WTC11 (cell line): ENCODE measurements at regions not wholly inside any gene's neighbourhood (a gene's known extent, or its start where the extent isn't known, plus 50 kb on each side); places are given as distances from the start of the nearest gene placed in this dataset.

ENCODE experiments used
- ATAC-seq: fragments of 200-7000 bp; cut with Tn5 transposase; 2 replicates; pipeline ENCODE4 v1.10.0; 2021; ENCODE audit warnings: mild to moderate bottlenecking, moderate library complexity
- CTCF ChIA-PET: fragments of 300-600 bp; sonication (Branson Sonifier 250); formaldehyde crosslinking; loops from one replicate; lab custom pipeline; 2021; ENCODE audit warnings: antibody characterized with exemption; lab: Charles Lee
- POLR2A ChIA-PET: fragments of 350-600 bp; sonication (Branson Sonifier 250); formaldehyde crosslinking; loops from one replicate; lab custom pipeline; 2021; ENCODE audit warnings: antibody characterized with exemption; lab: Charles Lee
- DNase-seq: peaks from one replicate; pipeline ENCODE4 v3.0.0; 2021; ENCODE audit warnings: low spot score
- H3K27ac Mint-ChIP-seq: 2 replicates; pipeline ENCODE4 v1.8.0; 2021; ENCODE audit warnings: mixed read lengths
- H3K27me3 Mint-ChIP-seq: 2 replicates; pipeline ENCODE4 v1.8.0; 2021; ENCODE audit warnings: low read depth, mild to moderate bottlenecking, moderate library complexity, mixed read lengths
- H3K36me3 Mint-ChIP-seq: 2 replicates; pipeline ENCODE4 v1.8.0; 2021; ENCODE audit warnings: mixed read lengths
- H3K4me1 Mint-ChIP-seq: 2 replicates; pipeline ENCODE4 v1.8.0; 2022; ENCODE audit warnings: mixed read lengths
- H3K4me3 Mint-ChIP-seq: 2 replicates; pipeline ENCODE4 v1.8.0; 2021; ENCODE audit warnings: mild to moderate bottlenecking, moderate library complexity, mixed read lengths
- H3K9me3 Mint-ChIP-seq: 2 replicates; pipeline ENCODE4 v1.8.0; 2021; ENCODE audit warnings: mixed read lengths
- ARID4B ChIP-seq: sonication (generic); formaldehyde crosslinking; IDR thresholded peaks from 2 replicates; pipeline ENCODE4 v1.8.0; 2023; ENCODE audit warnings: missing genetic modification reagents, mild to moderate bottlenecking, borderline replicate concordance
- ATF1 ChIP-seq: sonication (generic); formaldehyde crosslinking; IDR thresholded peaks from 2 replicates; pipeline ENCODE4 v1.8.1; 2023; ENCODE audit warnings: mild to moderate bottlenecking, moderate library complexity, missing genetic modification reagents
- ATF3 ChIP-seq: sonication (generic); formaldehyde crosslinking; conservative IDR thresholded peaks from 2 replicates; pipeline ENCODE4 v1.8.1; 2022; ENCODE audit warnings: mild to moderate bottlenecking, missing genetic modification reagents
- E2F5 ChIP-seq: sonication (generic); formaldehyde crosslinking; IDR thresholded peaks from 2 replicates; pipeline ENCODE4 v1.8.1; 2022; ENCODE audit warnings: mild to moderate bottlenecking, moderate library complexity, missing genetic modification reagents
- ESRRA ChIP-seq: sonication (generic); formaldehyde crosslinking; IDR thresholded peaks from 2 replicates; pipeline ENCODE4 v1.8.1; 2022; ENCODE audit warnings: mild to moderate bottlenecking, missing genetic modification reagents, borderline replicate concordance
- FOXJ3 ChIP-seq: sonication (generic); formaldehyde crosslinking; IDR thresholded peaks from 2 replicates; pipeline ENCODE4 v1.9.0; 2021; ENCODE audit warnings: missing genetic modification reagents, mild to moderate bottlenecking, borderline replicate concordance
- FOXP1 ChIP-seq: sonication (generic); formaldehyde crosslinking; IDR thresholded peaks from 2 replicates; pipeline ENCODE4 v1.8.0; 2022; ENCODE audit warnings: missing genetic modification reagents, mild to moderate bottlenecking, moderate library complexity, borderline replicate concordance
- GRHL2 ChIP-seq: fragments of 250-450 bp; sonication (Bioruptor Pico); IDR thresholded peaks from 2 replicates; pipeline ENCODE4 v1.8.0; 2022; ENCODE audit warnings: mild to moderate bottlenecking, moderate library complexity; ENCODE audit not compliant: insufficient replicate concordance, severe bottlenecking
- IRF2 ChIP-seq: sonication (generic); formaldehyde crosslinking; IDR thresholded peaks from 2 replicates; pipeline ENCODE4 v1.8.0; 2022; ENCODE audit warnings: low read depth, missing genetic modification reagents, borderline replicate concordance
- KAT7 ChIP-seq: sonication (generic); formaldehyde crosslinking; IDR thresholded peaks from 2 replicates; pipeline ENCODE4 v1.8.1; 2023; ENCODE audit warnings: missing genetic modification reagents, mild to moderate bottlenecking, borderline replicate concordance
- MAX ChIP-seq: sonication (generic); formaldehyde crosslinking; IDR thresholded peaks from 2 replicates; pipeline ENCODE4 v1.8.0; 2022; ENCODE audit warnings: mild to moderate bottlenecking, missing genetic modification reagents
- NR3C1 ChIP-seq: sonication (generic); formaldehyde crosslinking; conservative IDR thresholded peaks from 2 replicates; pipeline ENCODE4 v1.8.1; 2023; ENCODE audit warnings: low read depth, mild to moderate bottlenecking, missing genetic modification reagents
- TCF7 ChIP-seq: sonication (generic); formaldehyde crosslinking; IDR thresholded peaks from 2 replicates; pipeline ENCODE4 v1.8.0; 2022; ENCODE audit warnings: mild to moderate bottlenecking, low read depth, missing genetic modification reagents, moderate library complexity
- USF1 ChIP-seq: sonication (generic); formaldehyde crosslinking; IDR thresholded peaks from 2 replicates; pipeline ENCODE4 v1.8.0; 2022; ENCODE audit warnings: mild to moderate bottlenecking, missing genetic modification reagents
- ZNF121 ChIP-seq: sonication (generic); formaldehyde crosslinking; IDR thresholded peaks from 2 replicates; pipeline ENCODE4 v1.8.0; 2023; ENCODE audit warnings: missing genetic modification reagents
- ZNF138 ChIP-seq: sonication (generic); formaldehyde crosslinking; conservative IDR thresholded peaks from 2 replicates; pipeline ENCODE4 v1.8.1; 2022; ENCODE audit warnings: mild to moderate bottlenecking, moderate library complexity, missing genetic modification reagents
- ZNF263 ChIP-seq: sonication (generic); formaldehyde crosslinking; IDR thresholded peaks from 2 replicates; pipeline ENCODE4 v1.8.1; 2022; ENCODE audit warnings: low read depth, mild to moderate bottlenecking, moderate library complexity, missing genetic modification reagents
- ZNF423 ChIP-seq: fragments of 250-450 bp; sonication (Bioruptor Pico); IDR thresholded peaks from 2 replicates; pipeline ENCODE4 v2.1.2; 2022; ENCODE audit warnings: mild to moderate bottlenecking, moderate library complexity
- ZNF425 ChIP-seq: fragments of 250-450 bp; sonication (Bioruptor Pico); conservative IDR thresholded peaks from 2 replicates; pipeline ENCODE4 v1.9.0; 2021; ENCODE audit warnings: mild to moderate bottlenecking

- peaks cover 41% of the 10 kb centered on the region for H3K9me3 Mint-ChIP-seq
- no peaks in the 10 kb centered on the region for H3K4me1 Mint-ChIP-seq
- no peaks in the 10 kb centered on the region for H3K27me3 Mint-ChIP-seq
- H3K27ac Mint-ChIP-seq = no peak overlapping the region
- CTCF ChIA-PET = no interaction called here
- H3K4me3 Mint-ChIP-seq = no peak overlapping the region
- TF ChIP-seq ZNF138 (CRISPR knock-in tag) = no peak
- no peak for TF ChIP-seq FOXP1 (CRISPR knock-in tag)
- no peak for TF ChIP-seq ZNF263 (CRISPR knock-in tag)
- TF ChIP-seq ATF3 (CRISPR knock-in tag) = no peak
- TF ChIP-seq IRF2 (CRISPR knock-in tag) = no peak
- no peak for TF ChIP-seq MAX
- TF ChIP-seq ZNF425 (CRISPR knock-in tag) = no peak
- TF ChIP-seq ZNF121 (CRISPR knock-in tag) = no peak
- no peak for TF ChIP-seq ESRRA (CRISPR knock-in tag)
- no peak for TF ChIP-seq ATF1 (CRISPR knock-in tag)
- no peak for DNase-seq
- POLR2A ChIA-PET = no interaction called here
- H3K36me3 Mint-ChIP-seq = peaks cover 9% of the 10 kb centered on the region
- no peak for ATAC-seq
These were observed 275.2 kb downstream of the IRS1 start for GRCh38 chr2:226524381-226524843.

- no peaks in the 10 kb centered on the region for H3K27me3 Mint-ChIP-seq
- no peak overlapping the region for H3K4me3 Mint-ChIP-seq
These were observed 278.9 kb downstream of the IRS1 start for GRCh38 chr2:226520723-226521122.

More at GRCh38 chr2:226520723-226521122, 278.9 kb downstream of the IRS1 start:
- H3K4me1 Mint-ChIP-seq = no peaks in the 10 kb centered on the region
- ChIA-PET CTCF (no interaction called here), POLR2A (no interaction called here)
- peaks cover 14% of the 10 kb centered on the region for H3K36me3 Mint-ChIP-seq
- ATAC-seq (no peak), DNase-seq (no peak)
- no peak overlapping the region for H3K27ac Mint-ChIP-seq
- TF ChIP-seq ZNF423 (no peak), E2F5 (no peak), GRHL2 (CRISPR knock-in tag) (no peak), FOXJ3 (CRISPR knock-in tag) (no peak), KAT7 (CRISPR knock-in tag) (no peak), TCF7 (CRISPR knock-in tag) (no peak), NR3C1 (no peak), ARID4B (CRISPR knock-in tag) (no peak), ZNF121 (CRISPR knock-in tag) (no peak), USF1 (CRISPR knock-in tag) (no peak)
- H3K9me3 Mint-ChIP-seq = peaks cover 47% of the 10 kb centered on the region
